Neural progenitor cell (in vitro differentiated cells): ENCODE measurements at regions not wholly inside any gene's neighbourhood (a gene's known extent, or its start where the extent isn't known, plus 50 kb on each side); places are given as distances from the start of the nearest gene placed in this dataset.

Source experiments
- DNase-seq: peaks from one replicate; pipeline ENCODE4 v3.0.0-alpha.2; 2016; ENCODE audit warnings: low spot score
- H2AFZ ChIP-seq: fragments of 200-600 bp; sonication (generic); replicated peaks from 2 replicates; pipeline ENCODE4 v1.6.1; 2016; ENCODE audit warnings: antibody characterized with exemption
- H3F3A ChIP-seq: fragments of 200-600 bp; sonication (generic); 2 replicates; pipeline ENCODE4 v1.6.1; 2016; ENCODE audit warnings: antibody characterized with exemption, low read depth
- H3K27ac ChIP-seq: fragments of 200-600 bp; sonication (generic); 2 replicates; pipeline ENCODE4 v1.5.1; 2016; ENCODE audit warnings: mild to moderate bottlenecking
- H3K27me3 ChIP-seq: fragments of 200-600 bp; sonication (generic); 2 replicates; pipeline ENCODE4 v1.6.1; 2016; ENCODE audit warnings: mild to moderate bottlenecking, moderate library complexity
- H3K36me3 ChIP-seq: fragments of 200-600 bp; sonication (generic); 2 replicates; pipeline ENCODE4 v1.5.1; 2016
- H3K4me1 ChIP-seq: fragments of 200-600 bp; sonication (generic); 2 replicates; pipeline ENCODE4 v1.6.1; 2016; ENCODE audit warnings: mixed run types
- H3K4me2 ChIP-seq: fragments of 200-600 bp; sonication (generic); 2 replicates; pipeline ENCODE4 v1.6.1; 2016
- H3K4me3 ChIP-seq: fragments of 200-600 bp; sonication (generic); 2 replicates; pipeline ENCODE4 v1.5.1; 2016
- H3K79me2 ChIP-seq: fragments of 200-600 bp; sonication (generic); 2 replicates; pipeline ENCODE4 v1.6.1; 2016; ENCODE audit warnings: low read depth
- H3K9ac ChIP-seq: fragments of 200-600 bp; sonication (generic); 2 replicates; pipeline ENCODE4 v1.6.1; 2016
- H3K9me3 ChIP-seq: fragments of 200-600 bp; sonication (generic); 2 replicates; pipeline ENCODE4 v1.5.1; 2016; ENCODE audit warnings: low read depth
- H4K20me1 ChIP-seq: fragments of 200-600 bp; sonication (generic); 2 replicates; pipeline ENCODE4 v1.6.1; 2016; ENCODE audit warnings: low read depth
- H3K27ac Mint-ChIP-seq: 3 replicates; pipeline ENCODE4 v1.8.0; 2021; ENCODE audit warnings: mixed read lengths
- H3K27me3 Mint-ChIP-seq: 2 replicates; pipeline ENCODE4 v1.8.0; 2022; ENCODE audit warnings: low read depth, mild to moderate bottlenecking, inconsistent platforms, moderate library complexity, mixed read lengths; ENCODE audit not compliant: insufficient read depth
- H3K36me3 Mint-ChIP-seq: 3 replicates; pipeline ENCODE4 v1.8.0; 2021; ENCODE audit warnings: mixed read lengths
- H3K4me1 Mint-ChIP-seq: 3 replicates; pipeline ENCODE4 v1.8.0; 2021; ENCODE audit warnings: mixed read lengths
- H3K4me3 Mint-ChIP-seq: 3 replicates; pipeline ENCODE4 v1.8.0; 2021; ENCODE audit warnings: mild to moderate bottlenecking, moderate library complexity, mixed read lengths
- H3K9me3 Mint-ChIP-seq: 3 replicates; pipeline ENCODE4 v1.8.0; 2020; ENCODE audit warnings: mixed read lengths
- CTCF ChIP-seq: fragments of 200-600 bp; sonication (generic); IDR thresholded peaks from 2 replicates; pipeline ENCODE4 v1.5.1; 2017; ENCODE audit warnings: antibody characterized with exemption, mild to moderate bottlenecking
- EZH2 ChIP-seq: fragments of 200-600 bp; sonication (generic); IDR thresholded peaks from 2 replicates; pipeline ENCODE4 v1.6.1; 2017; ENCODE audit warnings: antibody characterized with exemption, mild to moderate bottlenecking, moderate library complexity
- EZH2phosphoT487 ChIP-seq: fragments of 200-600 bp; sonication (generic); IDR thresholded peaks from 2 replicates; pipeline ENCODE4 v1.6.1; 2017; ENCODE audit warnings: antibody characterized with exemption

GRCh38 chr11:41775296-41775695, 315.8 kb upstream of the LRRC4C start:
- Mint-ChIP-seq H3K27me3 (no peaks in the 10 kb centered on the region), H3K9me3 (peaks cover 9% of the 10 kb centered on the region), H3K36me3 (peaks cover 1% of the 10 kb centered on the region), H3K4me1 (peaks cover 7% of the 10 kb centered on the region), H3K27ac (no peak overlapping the region), H3K4me3 (no peak overlapping the region)
- Histone ChIP-seq H3F3A (no peaks in the 10 kb centered on the region), H3K36me3 (no peaks in the 10 kb centered on the region), H3K4me1 (no peaks in the 10 kb centered on the region), H3K4me3 (no peak overlapping the region), H3K79me2 (no peaks in the 10 kb centered on the region), H3K27ac (no peak overlapping the region), H3K27me3 (no peaks in the 10 kb centered on the region), H3K4me2 (no peak overlapping the region), H3K9ac (no peak overlapping the region), H2AFZ (no peak overlapping the region), H4K20me1 (no peaks in the 10 kb centered on the region), H3K9me3 (no peaks in the 10 kb centered on the region)
- no peak for TF ChIP-seq EZH2phosphoT487
- DNase-seq, result no peak

- H3K79me2 ChIP-seq, result no peaks in the 10 kb centered on the region
Observed at GRCh38 chr11:41779401-41779960, 320.0 kb upstream of the LRRC4C start.

GRCh38 chr11:41781441-41781840, 322.0 kb upstream of the LRRC4C start:
- Histone ChIP-seq H3K27me3 (no peaks in the 10 kb centered on the region), H4K20me1 (no peaks in the 10 kb centered on the region), H2AFZ (no peak overlapping the region), H3K4me1 (no peaks in the 10 kb centered on the region), H3K9me3 (no peaks in the 10 kb centered on the region), H3K4me3 (no peak overlapping the region), H3K4me2 (no peak overlapping the region), H3K27ac (no peak overlapping the region), H3K36me3 (no peaks in the 10 kb centered on the region), H3K9ac (no peak overlapping the region), H3K79me2 (no peaks in the 10 kb centered on the region), H3F3A (no peaks in the 10 kb centered on the region)
- no peaks in the 10 kb centered on the region for H3K27me3 Mint-ChIP-seq
- no peak for TF ChIP-seq EZH2phosphoT487
- TF ChIP-seq EZH2, result no peak
- TF ChIP-seq CTCF, result no peak
- H3K4me1 Mint-ChIP-seq, result peaks cover 7% of the 10 kb centered on the region
- DNase-seq, result no peak
- H3K9me3 Mint-ChIP-seq, result no peaks in the 10 kb centered on the region
- H3K4me3 Mint-ChIP-seq, result no peak overlapping the region
- H3K27ac Mint-ChIP-seq, result no peak overlapping the region
- H3K36me3 Mint-ChIP-seq, result no peaks in the 10 kb centered on the region

More at GRCh38 chr11:41779401-41779960, 320.0 kb upstream of the LRRC4C start:
- Histone ChIP-seq H3K27me3 (no peaks in the 10 kb centered on the region), H3K36me3 (no peaks in the 10 kb centered on the region), H3K4me2 (no peak overlapping the region), H3K9ac (no peak overlapping the region), H3K9me3 (no peaks in the 10 kb centered on the region), H3F3A (no peaks in the 10 kb centered on the region), H2AFZ (no peak overlapping the region), H3K4me3 (no peak overlapping the region), H3K27ac (no peak overlapping the region), H3K4me1 (no peaks in the 10 kb centered on the region), H4K20me1 (no peaks in the 10 kb centered on the region)
- Mint-ChIP-seq H3K9me3 (peaks cover 2% of the 10 kb centered on the region), H3K4me3 (no peak overlapping the region), H3K27ac (no peak overlapping the region), H3K36me3 (no peaks in the 10 kb centered on the region), H3K4me1 (peaks cover 7% of the 10 kb centered on the region), H3K27me3 (no peaks in the 10 kb centered on the region)
- DNase-seq, result no peak
- TF ChIP-seq EZH2 (no peak), CTCF (no peak), EZH2phosphoT487 (no peak)

GRCh38 chr11:41784513-41785335, 325.3 kb upstream of the LRRC4C start:
- H3K27ac Mint-ChIP-seq, result no peak overlapping the region
- H3K4me2 ChIP-seq, result no peak overlapping the region

More at GRCh38 chr11:41784513-41785335, 325.3 kb upstream of the LRRC4C start:
- Histone ChIP-seq H3K27ac (no peak overlapping the region), H2AFZ (no peak overlapping the region), H3K4me1 (no peaks in the 10 kb centered on the region), H3K79me2 (no peaks in the 10 kb centered on the region), H3K36me3 (no peaks in the 10 kb centered on the region), H3K27me3 (no peaks in the 10 kb centered on the region), H3F3A (no peaks in the 10 kb centered on the region), H3K9me3 (no peaks in the 10 kb centered on the region), H3K4me3 (no peak overlapping the region), H3K9ac (no peak overlapping the region), H4K20me1 (no peaks in the 10 kb centered on the region)
- TF ChIP-seq CTCF, result no peak
- no peak for TF ChIP-seq EZH2phosphoT487
- TF ChIP-seq EZH2, result no peak
- no peak overlapping the region for H3K4me3 Mint-ChIP-seq
- no peaks in the 10 kb centered on the region for H3K4me1 Mint-ChIP-seq
- H3K9me3 Mint-ChIP-seq, result peaks cover 4% of the 10 kb centered on the region
- H3K27me3 Mint-ChIP-seq, result no peaks in the 10 kb centered on the region
- no peak for DNase-seq
- no peaks in the 10 kb centered on the region for H3K36me3 Mint-ChIP-seq
